GM18505 (cell line): ENCODE measurements at regions not wholly inside any gene's neighbourhood (a gene's known extent, or its start where the extent isn't known, plus 50 kb on each side); places are given as distances from the start of the nearest gene placed in this dataset.
"Not testable (repeated sequence)": the region's sequence is repeated elsewhere in the genome, so short reads cannot be mapped to it uniquely, and the experiment has no call there.

Experiments
- ATAC-seq: cut with Tn5 transposase; IDR thresholded peaks from one replicate; pipeline ENCODE4 v1.9.1; 2021; ENCODE audit not compliant: unreplicated experiment
- POLR2A ChIP-seq: IDR thresholded peaks from 4 replicates; pipeline ENCODE4 v1.6.1; 2011; ENCODE audit warnings: borderline replicate concordance; ENCODE audit not compliant: insufficient read depth, insufficient read length; ENCODE audit errors: extremely low read depth

- no peak for TF ChIP-seq POLR2A
- no peak for ATAC-seq
Measured at GRCh38 chr4:137934911-137935310, 307.2 kb downstream of the SLC7A11 start.

GRCh38 chr4:137934046-137934445, 308.1 kb downstream of the SLC7A11 start:
- no peak for ATAC-seq
- TF ChIP-seq POLR2A: no peak

GRCh38 chr4:137927972-137928371, 314.2 kb downstream of the SLC7A11 start:
- no peak for ATAC-seq
- TF ChIP-seq POLR2A: no peak

GRCh38 chr4:137923494-137923893, 318.7 kb downstream of the SLC7A11 start:
- ATAC-seq: peak; percentile 63
- no peak for TF ChIP-seq POLR2A

GRCh38 chr4:137922721-137923120, 319.4 kb downstream of the SLC7A11 start:
- ATAC-seq: no peak

GRCh38 chr4:137909529-137910309, 332.4 kb downstream of the SLC7A11 start:
- TF ChIP-seq POLR2A: no peak
- no peak for ATAC-seq

More at GRCh38 chr4:137922721-137923120, 319.4 kb downstream of the SLC7A11 start:
- no peak for TF ChIP-seq POLR2A

GRCh38 chr4:137905930-137906329, 336.2 kb downstream of the SLC7A11 start:
- no peak for TF ChIP-seq POLR2A
- ATAC-seq: no peak

- no peak for ATAC-seq
- TF ChIP-seq POLR2A: no peak
Measured at GRCh38 chr4:137901114-137901513, 341.0 kb downstream of the SLC7A11 start.

GRCh38 chr4:137896221-137896737, 345.9 kb downstream of the SLC7A11 start:
- no peak for ATAC-seq
- no peak for TF ChIP-seq POLR2A

- ATAC-seq: not testable (repeated sequence)
Measured at GRCh38 chr4:137895515-137895914, 346.6 kb downstream of the SLC7A11 start.

GRCh38 chr4:137892134-137892533, 350.0 kb downstream of the SLC7A11 start:
- ATAC-seq: no peak
- TF ChIP-seq POLR2A: no peak

- no peak for ATAC-seq
- TF ChIP-seq POLR2A: no peak
Measured at GRCh38 chr4:137890812-137891211, 351.3 kb downstream of the SLC7A11 start.

- no peak for ATAC-seq
Measured at GRCh38 chr4:137881641-137882040, 349.3 kb upstream of the PCDH18 start.

GRCh38 chr4:137868067-137868466, 335.8 kb upstream of the PCDH18 start:
- ATAC-seq: not testable (repeated sequence)

More at GRCh38 chr4:137881641-137882040, 349.3 kb upstream of the PCDH18 start:
- no peak for TF ChIP-seq POLR2A
